GM04504 (cell line): ENCODE measurements at regions not wholly inside any gene's neighbourhood (a gene's known extent, or its start where the extent isn't known, plus 50 kb on each side); places are given as distances from the start of the nearest gene placed in this dataset.
A peak's percentile ranks its signal among the peaks of the same experiment; 100 is the strongest.

Source experiments
- DNase-seq: peaks from one replicate; pipeline ENCODE4 v3.0.0-alpha.2; 2012; ENCODE audit warnings: low read depth

GRCh38 chr7:27364344-27364758, 121.7 kb downstream of the EVX1 start:
- peak; percentile 53 for DNase-seq

- no peak for DNase-seq
Observed at GRCh38 chr7:27367179-27367932, 124.8 kb downstream of the EVX1 start.

- no peak for DNase-seq
Observed at GRCh38 chr7:27367933-27368549, 125.4 kb downstream of the EVX1 start.

- no peak for DNase-seq
Observed at GRCh38 chr7:27374958-27375841, 132.6 kb downstream of the EVX1 start.

- no peak for DNase-seq
Observed at GRCh38 chr7:27375958-27376357, 133.4 kb downstream of the EVX1 start.

GRCh38 chr7:27377988-27378387, 135.4 kb downstream of the EVX1 start:
- DNase-seq = no peak

- DNase-seq = no peak
Observed at GRCh38 chr7:27382307-27382706, 139.7 kb downstream of the EVX1 start.

- no peak for DNase-seq
Observed at GRCh38 chr7:27386581-27386980, 144.0 kb downstream of the EVX1 start.

- DNase-seq = no peak
Observed at GRCh38 chr7:27387864-27388263, 145.3 kb downstream of the EVX1 start.

GRCh38 chr7:27388561-27388960, 146.0 kb downstream of the EVX1 start:
- no peak for DNase-seq

- DNase-seq = no peak
Observed at GRCh38 chr7:27389496-27389895, 146.9 kb downstream of the EVX1 start.

- DNase-seq = no peak
Observed at GRCh38 chr7:27392477-27392876, 149.9 kb downstream of the EVX1 start.

GRCh38 chr7:27394871-27395270, 152.3 kb downstream of the EVX1 start:
- no peak for DNase-seq

- no peak for DNase-seq
Observed at GRCh38 chr7:27395626-27396025, 153.0 kb downstream of the EVX1 start.

GRCh38 chr7:27397503-27397902, 154.9 kb downstream of the EVX1 start:
- no peak for DNase-seq

GRCh38 chr7:27398851-27399250, 156.2 kb downstream of the EVX1 start:
- no peak for DNase-seq

- no peak for DNase-seq
Observed at GRCh38 chr7:27399791-27400567, 157.4 kb downstream of the EVX1 start.

GRCh38 chr7:27405780-27406179, 163.2 kb downstream of the EVX1 start:
- DNase-seq = no peak

GRCh38 chr7:27409311-27409710, 166.7 kb downstream of the EVX1 start:
- no peak for DNase-seq

- peak; percentile 31 for DNase-seq
Observed at GRCh38 chr7:27409776-27410175, 167.2 kb downstream of the EVX1 start.

GRCh38 chr7:27410812-27411544, 168.4 kb downstream of the EVX1 start:
- no peak for DNase-seq
